DOHH2 (cell line): ENCODE measurements at regions not wholly inside any gene's neighbourhood (a gene's known extent, or its start where the extent isn't known, plus 50 kb on each side); places are given as distances from the start of the nearest gene placed in this dataset.

ENCODE experiments used
- H3F3A ChIP-seq: fragments of 200-600 bp; sonication (generic), shearing (Covaris generic); 2 replicates; pipeline ENCODE4 v1.6.0; 2016; ENCODE audit warnings: antibody characterized with exemption, mild to moderate bottlenecking; ENCODE audit not compliant: control insufficient read depth, insufficient read depth
- H3K27ac ChIP-seq: fragments of 200-600 bp; sonication (generic); 2 replicates; pipeline ENCODE4 v1.5.1; 2014; ENCODE audit warnings: low read depth, mild to moderate bottlenecking, low read length, moderate library complexity
- H3K27me3 ChIP-seq: fragments of 200-600 bp; sonication (generic); 2 replicates; pipeline ENCODE4 v1.6.1; 2014; ENCODE audit warnings: mild to moderate bottlenecking, low read length, mixed read lengths; ENCODE audit not compliant: control insufficient read depth
- H3K36me3 ChIP-seq: fragments of 200-600 bp; sonication (generic); 2 replicates; pipeline ENCODE4 v1.6.1; 2014; ENCODE audit warnings: mild to moderate bottlenecking, low read length, moderate library complexity, mixed read lengths; ENCODE audit not compliant: control insufficient read depth
- H3K4me1 ChIP-seq: fragments of 200-600 bp; sonication (generic); 2 replicates; pipeline ENCODE4 v1.6.1; 2014; ENCODE audit warnings: mild to moderate bottlenecking, low read length, mixed read lengths; ENCODE audit not compliant: control insufficient read depth
- H3K4me2 ChIP-seq: fragments of 200-600 bp; sonication (generic); 2 replicates; pipeline ENCODE4 v1.6.0; 2014; ENCODE audit warnings: mild to moderate bottlenecking, low read length, moderate library complexity
- H3K4me3 ChIP-seq: fragments of 200-600 bp; sonication (generic); 2 replicates; pipeline ENCODE4 v1.5.1; 2014; ENCODE audit warnings: mild to moderate bottlenecking, low read length, mixed read lengths
- H3K79me2 ChIP-seq: fragments of 200-600 bp; sonication (generic); 2 replicates; pipeline ENCODE4 v1.6.1; 2014; ENCODE audit warnings: mild to moderate bottlenecking, low read length, mixed read lengths; ENCODE audit not compliant: control insufficient read depth
- H3K9me2 ChIP-seq: fragments of 200-600 bp; sonication (generic); replicated peaks from 2 replicates; pipeline ENCODE4 v1.6.1; 2014; ENCODE audit warnings: mild to moderate bottlenecking, low read length, mixed read lengths; ENCODE audit not compliant: control insufficient read depth
- H3K9me3 ChIP-seq: fragments of 200-600 bp; sonication (generic); 2 replicates; pipeline ENCODE4 v1.6.1; 2014; ENCODE audit warnings: antibody characterized with exemption, low read length, mixed read lengths; ENCODE audit not compliant: control insufficient read depth, insufficient read depth
- H4K20me1 ChIP-seq: fragments of 200-600 bp; sonication (generic); 2 replicates; pipeline ENCODE4 v1.6.0; 2014; ENCODE audit warnings: low read depth, mild to moderate bottlenecking, antibody characterized with exemption, low read length, moderate library complexity; ENCODE audit not compliant: control insufficient read depth, insufficient read depth
- CTCF ChIP-seq: fragments of 200-600 bp; sonication (generic); IDR thresholded peaks from one replicate; pipeline ENCODE4 v1.5.1; 2014; ENCODE audit warnings: antibody characterized with exemption, mild to moderate bottlenecking, low read depth, low read length; ENCODE audit not compliant: poor library complexity, severe bottlenecking
- EZH2phosphoT487 ChIP-seq: fragments of 200-600 bp; sonication (generic); IDR thresholded peaks from 2 replicates; pipeline ENCODE4 v1.6.1; 2017; ENCODE audit warnings: borderline replicate concordance, mild to moderate bottlenecking, antibody characterized with exemption, low read length, moderate library complexity, mixed read lengths

DNA sequence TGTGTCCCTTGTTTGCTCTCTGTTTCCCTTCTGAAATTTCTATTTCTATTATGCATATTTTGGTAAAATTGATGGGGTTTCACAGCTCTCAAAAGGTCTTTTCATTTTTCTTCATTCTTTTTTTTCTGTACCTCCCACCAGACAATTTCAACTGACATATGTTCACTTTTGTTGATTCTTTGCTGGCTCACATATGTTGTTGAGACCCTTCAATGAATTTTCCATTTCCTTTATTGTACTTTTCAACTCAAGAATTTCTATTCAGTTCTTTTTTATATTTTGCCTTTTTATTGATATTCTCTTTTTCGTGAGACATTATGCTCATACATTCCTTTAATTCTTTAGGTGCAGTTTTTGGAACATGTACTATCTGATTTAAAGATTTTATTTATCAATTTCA is 102.6 kb upstream of the GRIK1 start:
- Histone ChIP-seq H3K9me3 (no peaks in the 10 kb centered on the region), H3K36me3 (no peaks in the 10 kb centered on the region), H3K9me2 (no peaks in the 10 kb centered on the region), H4K20me1 (no peaks in the 10 kb centered on the region), H3K27me3 (no peaks in the 10 kb centered on the region), H3K4me3 (no peak overlapping the region), H3K4me2 (no peak overlapping the region), H3F3A (no peaks in the 10 kb centered on the region), H3K79me2 (no peaks in the 10 kb centered on the region), H3K4me1 (no peaks in the 10 kb centered on the region), H3K27ac (no peak overlapping the region)
- TF ChIP-seq EZH2phosphoT487 (no peak), CTCF (no peak)

GRCh38 chr21:30033441-30033840 is 93.6 kb upstream of the GRIK1 start:
- TF ChIP-seq CTCF (no peak), EZH2phosphoT487 (no peak)
- Histone ChIP-seq H3K4me1 (no peaks in the 10 kb centered on the region), H3K9me3 (peaks cover 3% of the 10 kb centered on the region; the same call in 1 of the 2 replicates), H3F3A (no peaks in the 10 kb centered on the region), H3K4me3 (no peak overlapping the region), H3K4me2 (no peak overlapping the region), H3K27me3 (no peaks in the 10 kb centered on the region), H3K9me2 (no peaks in the 10 kb centered on the region), H4K20me1 (no peaks in the 10 kb centered on the region), H3K36me3 (no peaks in the 10 kb centered on the region), H3K27ac (no peak overlapping the region), H3K79me2 (no peaks in the 10 kb centered on the region)

- Histone ChIP-seq H3K4me2 (no peak overlapping the region), H3K9me3 (peaks cover 3% of the 10 kb centered on the region; the same call in 1 of the 2 replicates), H3K27me3 (no peaks in the 10 kb centered on the region), H3K4me1 (no peaks in the 10 kb centered on the region), H3F3A (no peaks in the 10 kb centered on the region), H3K4me3 (no peak overlapping the region), H3K36me3 (no peaks in the 10 kb centered on the region), H3K79me2 (no peaks in the 10 kb centered on the region), H3K27ac (no peak overlapping the region), H3K9me2 (no peaks in the 10 kb centered on the region), H4K20me1 (no peaks in the 10 kb centered on the region)
- no peak for TF ChIP-seq EZH2phosphoT487
- TF ChIP-seq CTCF, result no peak
Observed at GRCh38 chr21:30030416-30030815, 90.6 kb upstream of the GRIK1 start.

DNA sequence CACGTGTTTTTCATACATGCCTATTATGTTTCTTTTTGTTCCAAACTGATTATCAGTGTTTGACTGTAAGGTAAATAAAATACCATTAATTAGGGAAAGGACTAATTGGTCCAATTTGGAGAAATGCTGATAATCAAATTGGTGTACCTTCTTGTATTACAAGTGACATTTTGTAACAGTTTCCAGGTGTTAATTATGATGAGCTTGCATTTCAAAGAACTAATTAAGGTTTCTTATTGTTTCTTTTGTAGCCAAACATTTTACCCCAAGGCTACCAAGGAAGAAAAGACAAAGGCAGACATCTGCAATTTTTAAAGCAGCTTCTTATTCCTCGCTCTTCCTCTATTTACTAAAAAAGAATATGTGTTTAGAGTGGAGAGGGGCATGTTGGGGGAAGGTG is 88.7 kb upstream of the GRIK1 start:
- Histone ChIP-seq H3K27ac (no peak overlapping the region), H3K27me3 (no peaks in the 10 kb centered on the region), H3F3A (no peaks in the 10 kb centered on the region), H3K79me2 (no peaks in the 10 kb centered on the region), H3K9me2 (no peaks in the 10 kb centered on the region), H3K36me3 (no peaks in the 10 kb centered on the region), H3K9me3 (peaks cover 3% of the 10 kb centered on the region; the same call in 1 of the 2 replicates), H3K4me2 (no peak overlapping the region), H4K20me1 (no peaks in the 10 kb centered on the region), H3K4me1 (no peaks in the 10 kb centered on the region), H3K4me3 (no peak overlapping the region)
- TF ChIP-seq CTCF (no peak), EZH2phosphoT487 (no peak)
